NCI-H146 (cell line): ENCODE measurements at regions not wholly inside any gene's neighbourhood (a gene's known extent, or its start where the extent isn't known, plus 50 kb on each side); places are given as distances from the start of the nearest gene placed in this dataset.
A peak's percentile ranks its signal among the peaks of the same experiment; 100 is the strongest.

Source experiments
- DNase-seq: peaks from one replicate; lab custom pipeline; 2025; lab: John Stamatoyannopoulos, UW

DNA sequence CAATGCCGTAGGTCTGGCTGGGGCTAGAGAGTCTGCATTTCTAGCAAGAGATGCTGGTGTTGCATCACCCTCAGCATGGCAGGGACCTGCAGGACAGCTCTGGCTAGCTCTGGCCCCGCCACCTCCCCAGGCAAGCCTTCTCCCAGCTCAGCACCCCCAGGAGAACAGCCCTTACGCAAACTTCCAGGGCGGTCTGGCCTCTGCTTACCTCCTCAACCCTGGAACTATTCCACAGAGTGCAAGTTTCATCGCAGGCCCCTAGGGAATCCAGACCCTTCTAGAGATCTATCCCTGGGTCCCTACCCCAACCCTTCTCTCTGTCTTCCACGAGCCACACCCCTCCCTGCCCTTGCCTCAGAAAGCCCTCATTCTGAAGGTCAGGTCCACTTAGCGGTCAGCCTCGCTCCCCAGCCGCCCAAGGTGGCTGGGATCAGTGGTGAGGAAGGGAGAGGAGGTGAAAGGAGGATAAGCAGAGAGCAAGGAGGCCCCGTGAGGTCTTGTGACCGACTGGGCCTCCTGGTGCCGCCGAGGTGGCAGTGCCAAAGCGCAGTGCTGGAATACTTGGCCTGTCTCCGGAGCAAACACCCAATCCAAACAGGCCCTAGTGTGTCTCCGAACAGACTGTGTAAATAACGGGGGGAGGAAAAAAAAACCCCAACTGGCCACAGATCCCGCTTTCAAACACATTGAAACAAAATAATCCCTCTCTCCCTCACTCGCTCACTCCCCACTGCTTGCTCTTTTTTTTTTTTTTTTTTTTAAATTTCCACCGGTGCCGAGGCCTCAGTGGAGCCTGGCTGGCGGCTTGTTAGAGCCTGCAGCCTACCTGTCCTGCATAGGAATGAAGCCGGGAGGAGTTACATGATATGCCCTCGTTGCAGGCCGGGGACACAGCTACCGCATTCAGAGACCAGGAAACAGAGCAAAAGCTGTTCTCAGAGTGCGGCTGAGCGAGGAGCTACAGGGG, 380.9 kb downstream of the SOX9 start:
- DNase-seq, result no peak

DNA sequence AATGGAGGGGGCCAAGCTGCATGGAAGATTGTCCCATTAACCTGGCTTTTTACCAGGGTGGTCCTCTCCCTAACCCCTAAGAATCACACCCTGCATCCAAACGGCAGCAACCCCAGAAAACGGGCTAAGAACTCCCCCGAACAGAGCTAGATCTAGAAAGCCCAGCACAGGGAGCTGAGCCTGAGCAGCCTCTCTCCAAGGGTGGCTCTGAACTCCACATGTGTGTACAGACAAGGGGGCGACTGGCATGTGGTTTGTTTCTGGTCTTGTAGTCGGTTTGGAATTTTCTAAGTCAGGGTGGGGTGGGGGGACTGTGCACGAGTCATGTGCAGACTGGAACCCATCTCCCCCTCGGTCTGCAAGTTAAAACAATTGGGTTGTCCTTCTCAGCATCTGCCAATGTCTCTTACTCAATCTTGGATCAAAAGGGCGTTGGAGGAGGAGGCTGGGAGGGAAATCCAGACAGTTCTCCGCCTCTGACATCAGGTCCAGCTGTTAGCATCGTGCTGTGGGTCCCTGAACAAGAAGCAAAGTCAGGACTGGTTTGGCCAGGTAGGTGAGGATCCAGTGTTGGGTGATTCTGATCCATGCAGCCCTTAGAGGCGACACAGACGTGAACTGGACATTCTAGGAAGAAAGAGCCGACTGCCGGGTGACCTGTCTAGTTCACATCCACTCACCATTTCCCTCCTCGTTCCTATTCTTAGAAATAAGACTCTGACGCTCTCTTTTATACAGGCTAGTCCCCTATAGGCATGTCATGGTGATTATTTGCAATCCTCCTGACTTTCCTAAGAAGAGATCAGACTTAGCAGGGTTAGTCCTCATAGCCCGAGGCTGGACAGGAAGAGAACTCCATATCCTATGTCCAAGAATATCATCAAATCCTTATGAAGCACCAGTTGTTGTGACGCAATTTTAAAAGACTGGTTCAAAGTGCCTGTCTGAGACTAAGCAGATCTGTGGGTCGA, 381.8 kb downstream of the SOX9 start:
- no peak for DNase-seq

DNA sequence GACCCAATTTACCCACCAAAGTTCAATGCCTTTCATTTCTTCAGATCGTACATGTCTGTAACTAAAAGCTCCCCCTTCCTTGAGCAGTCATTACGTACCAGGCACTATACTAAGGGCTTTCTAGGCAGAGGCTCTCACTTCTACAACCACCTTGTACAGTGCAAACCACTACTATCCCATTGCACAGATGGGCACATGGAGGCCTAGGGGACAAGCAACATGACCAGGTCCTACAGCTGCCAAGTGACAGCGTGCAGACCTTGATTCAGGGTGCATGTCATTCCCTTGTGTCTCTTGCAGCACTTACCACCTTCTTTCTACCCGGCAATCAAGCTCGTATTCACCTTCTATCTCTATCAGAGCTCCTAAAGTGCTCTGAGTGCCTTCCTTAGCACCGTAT, 382.7 kb downstream of the SOX9 start:
- no peak for DNase-seq

DNA sequence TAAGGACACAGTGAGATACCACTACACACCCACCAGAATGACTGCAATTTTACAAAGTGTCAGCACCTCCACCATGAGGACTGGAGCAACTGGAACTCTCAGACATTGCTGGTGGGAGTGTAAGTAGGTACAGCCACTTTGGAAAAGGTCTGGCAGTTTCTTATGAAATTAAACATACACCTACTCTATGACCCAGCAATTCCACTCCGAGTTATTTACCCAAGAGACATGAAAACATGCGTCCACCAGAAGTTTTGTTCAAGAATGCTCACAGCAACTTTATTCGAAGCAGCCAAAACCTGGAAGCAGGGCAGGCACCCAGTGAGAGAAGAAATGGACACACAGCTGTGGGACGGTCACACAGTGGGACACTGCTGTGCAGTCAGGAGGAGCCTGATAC, 384.0 kb downstream of the SOX9 start:
- no peak for DNase-seq

DNA sequence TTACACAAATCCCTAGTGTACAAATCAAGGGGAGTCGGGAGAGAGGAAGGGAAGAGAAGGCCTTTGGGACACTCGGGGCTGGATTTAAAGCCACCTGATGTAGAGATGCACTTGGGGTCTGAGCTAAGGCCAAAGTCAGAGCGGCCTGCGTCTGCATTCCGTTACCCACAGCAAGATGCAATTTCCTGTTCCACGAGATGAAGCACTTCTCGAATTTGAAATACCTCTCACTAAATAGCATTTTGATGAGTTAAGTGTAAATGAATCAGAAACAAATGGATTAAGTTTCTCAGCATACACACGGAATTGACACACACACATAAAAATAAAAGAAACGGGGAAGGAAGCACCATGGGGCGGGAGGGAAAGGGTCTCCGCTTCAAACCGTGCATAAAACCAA, 386.0 kb downstream of the SOX9 start:
- no peak for DNase-seq

DNA sequence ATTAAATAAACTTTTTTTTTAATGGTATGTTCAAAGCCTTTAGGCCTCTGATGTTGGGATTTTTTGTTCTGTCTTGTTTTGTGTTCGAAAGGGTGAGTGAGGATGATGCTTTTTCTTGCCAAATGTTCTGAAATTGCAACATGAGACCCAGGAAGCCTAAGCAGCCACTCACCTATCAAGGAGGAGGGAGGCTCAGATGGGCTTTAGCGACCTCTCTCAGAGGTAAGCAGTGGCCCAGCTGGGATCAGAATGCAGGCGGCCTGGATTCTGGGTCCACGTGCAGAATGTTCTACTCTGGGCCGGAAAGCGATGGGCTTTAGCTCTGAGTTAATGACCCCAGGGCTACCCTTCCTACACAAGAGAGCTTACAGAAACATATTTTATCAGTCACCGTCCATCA, 386.6 kb downstream of the SOX9 start:
- DNase-seq, result no peak

DNA sequence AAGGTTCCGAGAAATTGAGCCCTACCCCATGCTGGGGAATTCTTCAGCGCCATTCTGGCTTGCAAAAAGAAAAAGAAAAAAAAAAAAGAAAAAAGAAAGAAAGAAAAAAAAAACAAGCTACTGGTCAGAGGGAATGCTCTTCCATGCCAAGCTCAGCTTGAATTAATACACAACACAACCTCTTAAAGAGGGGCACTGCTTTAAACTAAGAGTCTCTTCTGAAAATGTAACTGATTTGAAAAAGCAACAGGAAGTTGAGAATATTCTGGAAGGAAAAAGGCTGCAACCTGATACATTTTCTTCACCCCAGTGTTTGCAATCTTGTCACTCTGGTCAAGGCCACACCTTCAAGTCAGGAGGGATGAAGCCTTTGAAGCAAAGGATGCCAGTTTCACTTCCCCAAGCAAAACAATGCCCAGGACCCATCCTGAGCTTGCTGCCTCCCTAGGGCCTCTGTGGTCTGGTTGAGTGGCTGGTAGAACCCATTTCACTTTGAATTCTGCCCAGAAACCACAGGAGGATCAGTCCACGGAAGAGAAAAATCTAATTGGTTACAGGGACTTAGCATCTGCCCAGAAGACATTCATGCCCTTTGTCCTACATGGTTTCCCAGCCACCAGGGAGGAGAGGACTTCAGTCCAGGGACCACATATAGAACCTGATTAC, 389.7 kb downstream of the SOX9 start:
- no peak for DNase-seq

DNA sequence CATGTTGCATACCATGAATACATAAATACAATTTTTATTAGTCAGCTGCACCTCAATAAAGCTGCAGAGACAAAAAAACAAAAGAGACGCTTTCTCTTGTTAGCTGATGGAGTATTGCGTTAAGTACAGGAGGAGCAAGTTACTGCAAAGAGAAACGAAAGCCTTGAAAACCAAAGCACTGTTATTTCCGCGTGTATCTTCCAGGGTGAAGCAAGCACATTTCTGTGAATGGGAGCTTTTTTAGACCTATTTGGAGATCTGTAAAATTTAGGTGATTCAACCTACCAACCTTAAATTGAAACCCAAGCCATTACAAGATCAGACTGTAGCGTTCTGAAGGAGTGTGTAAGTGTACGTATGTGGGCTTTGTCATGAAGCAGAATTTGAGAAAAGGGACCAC, 390.4 kb downstream of the SOX9 start:
- no peak for DNase-seq

DNA sequence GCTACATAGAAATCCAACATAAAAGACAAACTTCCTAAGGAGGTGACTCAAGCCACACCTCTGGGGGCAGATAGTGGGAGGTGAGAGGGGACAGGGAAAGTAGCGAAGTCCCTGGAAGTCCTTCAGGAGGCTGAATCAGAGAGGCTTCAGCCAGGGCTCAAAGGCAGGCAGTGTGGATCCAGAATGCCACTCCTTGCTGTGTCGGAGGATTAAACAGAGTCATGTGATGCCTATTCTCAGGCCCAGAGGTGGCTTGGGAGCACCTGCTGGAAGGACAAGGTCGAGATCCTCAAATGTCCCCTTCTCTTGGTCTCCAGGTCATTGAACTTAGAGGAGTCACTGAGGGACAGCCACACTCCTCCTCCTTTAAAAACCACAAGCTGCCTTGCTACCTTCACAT, 391.1 kb downstream of the SOX9 start:
- no peak for DNase-seq

DNA sequence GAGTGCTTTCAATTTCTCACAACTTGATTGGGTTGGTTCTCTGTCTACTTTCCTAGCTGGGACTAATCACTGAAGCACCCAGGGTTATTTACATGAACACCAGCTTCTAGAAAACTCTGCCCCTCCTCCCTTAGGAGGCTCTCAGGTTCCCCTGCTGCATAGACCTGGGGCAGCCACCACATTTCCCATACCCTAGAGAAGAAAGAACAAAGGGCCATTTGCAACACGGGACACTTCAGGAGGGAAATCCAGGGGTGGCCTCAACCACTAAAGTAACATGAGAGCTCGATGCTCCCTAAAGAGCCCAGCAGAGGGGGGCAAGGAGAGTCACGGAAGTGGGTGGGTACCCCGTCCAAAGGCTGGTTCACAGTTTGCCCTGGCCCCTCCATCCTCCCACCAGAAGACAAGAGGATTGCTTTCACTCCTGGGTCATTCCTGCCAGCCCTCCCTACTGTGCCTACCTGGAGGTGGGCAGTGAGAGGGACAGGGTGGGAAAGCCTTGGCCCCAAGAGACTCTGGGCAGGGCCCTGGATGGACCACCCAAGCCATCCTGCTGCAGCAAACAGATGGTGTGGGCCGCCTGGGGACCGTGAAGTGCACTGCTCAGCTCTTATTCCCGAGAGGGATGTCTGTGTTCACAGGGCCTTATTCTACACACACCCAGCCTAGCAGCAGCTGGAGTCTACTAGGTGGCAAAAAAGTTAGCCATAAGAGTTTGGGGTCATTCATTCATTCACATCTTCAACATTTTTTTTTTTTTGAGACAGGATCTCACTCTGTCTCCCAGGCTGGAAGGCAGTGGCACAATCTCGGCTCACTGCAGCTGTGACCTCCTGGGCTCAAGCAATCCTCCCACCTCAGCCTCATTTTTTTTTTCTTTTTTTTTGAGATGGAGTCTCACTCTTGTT, 392.1 kb downstream of the SOX9 start:
- no peak for DNase-seq

DNA sequence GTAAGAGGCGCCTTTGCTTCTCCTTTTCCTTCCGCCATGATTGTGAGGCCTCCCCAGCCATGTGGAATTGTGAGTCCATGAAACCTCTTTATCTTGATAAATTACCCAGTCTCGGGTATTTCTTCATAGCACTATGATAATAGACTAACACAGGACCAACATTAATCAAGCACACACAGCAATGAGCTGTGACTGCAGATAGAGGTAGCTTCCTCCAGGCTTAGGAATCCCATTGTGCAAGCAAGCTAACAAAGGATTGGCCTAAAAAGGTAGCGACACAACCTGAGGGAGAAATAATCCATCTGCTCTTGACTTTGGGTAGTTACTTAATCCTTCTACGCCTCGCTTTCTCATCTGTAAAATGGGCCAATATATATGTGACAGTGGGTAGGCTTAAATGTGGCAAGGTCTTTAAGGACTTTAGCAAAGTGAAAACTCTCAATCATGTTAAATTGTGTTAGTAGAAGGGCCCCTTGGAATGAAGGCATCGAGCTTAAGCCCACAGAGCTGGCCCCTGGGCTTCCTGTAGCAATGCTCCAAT, 393.6 kb downstream of the SOX9 start:
- DNase-seq, result no peak

DNA sequence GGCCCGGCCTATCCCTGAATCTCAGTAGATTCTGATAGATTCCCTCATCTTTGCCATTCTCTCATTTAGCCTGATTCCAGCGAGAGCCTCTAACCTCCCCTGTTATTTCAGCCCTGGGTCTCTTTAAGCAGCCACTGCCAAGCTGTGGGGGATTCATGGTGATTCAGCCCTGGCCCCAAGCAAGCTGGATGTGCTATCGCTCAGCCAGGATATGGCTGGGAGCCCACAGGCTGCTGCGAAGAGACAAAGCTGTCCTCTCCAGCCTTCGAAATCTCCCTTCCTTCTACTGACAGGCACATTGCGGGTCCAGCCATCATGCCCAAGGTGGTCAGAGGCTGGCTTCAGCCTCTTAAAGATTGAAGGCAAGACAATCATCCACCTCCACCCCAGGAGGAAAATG, 394.1 kb downstream of the SOX9 start:
- DNase-seq, result no peak

DNA sequence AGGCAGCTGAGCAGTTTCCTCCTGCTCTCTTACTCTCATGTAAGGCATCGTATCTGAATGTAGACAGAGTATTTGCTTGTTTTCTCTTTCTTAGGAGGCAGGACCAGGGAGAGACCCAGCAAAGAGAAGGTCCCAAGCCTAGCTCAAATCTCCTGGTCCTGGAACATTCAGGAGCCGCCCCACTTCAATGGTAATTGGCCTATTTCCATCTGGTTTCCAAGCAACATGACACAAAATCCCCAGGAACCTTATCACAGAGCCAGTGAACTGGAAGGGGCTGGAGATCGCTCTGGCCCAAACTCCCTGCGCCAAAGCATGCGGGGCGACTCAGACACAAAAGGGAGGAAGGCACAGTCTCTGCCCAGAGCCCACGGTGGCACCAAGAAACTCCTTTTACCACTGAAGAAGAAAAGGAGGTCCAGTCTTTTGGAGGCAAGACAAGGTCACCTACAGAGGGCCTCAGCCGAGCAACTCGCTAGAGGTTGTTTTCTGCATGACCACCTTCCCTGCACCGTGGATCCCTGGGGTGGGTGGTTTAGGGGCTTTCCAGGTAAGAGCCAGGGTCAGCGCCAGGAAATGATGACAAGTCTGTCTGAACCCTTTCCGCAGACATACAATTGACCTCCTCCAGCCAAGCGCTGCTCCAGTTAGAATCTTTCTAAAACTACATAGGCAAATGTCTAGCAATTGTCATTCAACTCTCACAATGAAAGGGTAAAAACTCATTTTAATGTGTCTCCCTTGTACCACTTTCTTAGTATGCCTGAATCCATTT, 394.7 kb downstream of the SOX9 start:
- no peak for DNase-seq

DNA sequence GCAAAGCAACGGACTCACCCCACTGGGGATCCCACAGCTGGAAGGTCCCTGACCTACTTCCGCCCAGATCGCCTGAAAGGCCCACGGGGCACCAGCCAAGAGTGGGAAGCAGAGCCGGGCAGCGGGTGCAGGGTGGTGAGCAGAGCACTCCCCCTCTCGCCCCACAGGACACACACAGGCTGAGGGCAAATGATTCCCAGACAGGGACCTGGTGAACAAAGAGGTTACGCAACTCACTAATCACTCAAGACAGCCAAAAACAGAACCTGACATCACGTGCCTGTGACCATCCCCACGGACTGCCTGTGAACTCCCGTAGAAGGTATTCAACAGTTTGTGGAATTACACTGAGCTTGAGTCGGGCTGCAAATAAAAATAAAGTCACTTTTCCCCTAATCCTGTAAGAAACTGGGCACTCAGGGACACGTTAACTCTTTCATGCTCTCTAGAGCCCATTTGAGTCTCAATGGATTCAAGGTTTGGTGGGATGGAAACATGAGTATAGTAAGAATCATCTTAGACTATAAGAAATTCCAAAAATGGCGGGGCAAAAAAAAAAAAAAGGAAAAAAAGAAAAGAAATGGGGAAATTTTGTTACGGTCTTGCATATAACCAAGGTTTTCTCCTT, 396.1 kb downstream of the SOX9 start:
- no peak for DNase-seq

DNA sequence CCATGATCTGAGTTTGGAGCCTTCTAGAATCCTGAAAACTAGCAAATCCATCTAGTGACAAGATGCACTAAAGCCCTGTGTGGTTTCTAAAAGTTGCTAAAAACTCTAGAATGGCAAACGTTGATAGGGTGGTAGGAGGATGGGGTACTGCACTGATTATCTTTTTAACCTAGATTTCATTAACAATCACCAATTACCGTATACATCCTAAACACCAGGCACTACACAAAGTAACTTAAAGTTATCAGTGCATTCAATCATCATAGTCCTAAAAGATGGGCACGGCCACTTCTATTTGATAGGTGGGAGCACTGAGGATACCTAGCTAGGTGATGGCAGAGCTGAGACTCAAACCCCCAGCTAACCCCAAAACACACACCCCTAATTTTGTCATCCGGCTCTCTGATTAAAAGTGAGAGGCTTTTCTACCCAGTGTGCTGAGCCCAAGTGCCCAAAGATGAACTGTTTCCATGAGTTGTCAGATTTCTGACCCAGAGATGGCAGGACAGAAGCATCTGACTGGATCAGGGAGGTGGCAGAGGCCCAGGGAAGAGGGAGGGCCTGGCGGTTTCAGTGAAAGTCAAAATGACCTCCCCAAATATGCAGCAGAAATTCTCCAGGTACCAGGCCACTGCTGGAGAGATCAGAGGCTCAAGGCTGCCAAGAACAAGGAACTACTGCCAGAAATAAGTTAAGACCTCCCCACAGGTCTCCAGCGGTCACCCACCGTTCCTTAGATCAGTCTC, 396.8 kb downstream of the SOX9 start:
- no peak for DNase-seq

DNA sequence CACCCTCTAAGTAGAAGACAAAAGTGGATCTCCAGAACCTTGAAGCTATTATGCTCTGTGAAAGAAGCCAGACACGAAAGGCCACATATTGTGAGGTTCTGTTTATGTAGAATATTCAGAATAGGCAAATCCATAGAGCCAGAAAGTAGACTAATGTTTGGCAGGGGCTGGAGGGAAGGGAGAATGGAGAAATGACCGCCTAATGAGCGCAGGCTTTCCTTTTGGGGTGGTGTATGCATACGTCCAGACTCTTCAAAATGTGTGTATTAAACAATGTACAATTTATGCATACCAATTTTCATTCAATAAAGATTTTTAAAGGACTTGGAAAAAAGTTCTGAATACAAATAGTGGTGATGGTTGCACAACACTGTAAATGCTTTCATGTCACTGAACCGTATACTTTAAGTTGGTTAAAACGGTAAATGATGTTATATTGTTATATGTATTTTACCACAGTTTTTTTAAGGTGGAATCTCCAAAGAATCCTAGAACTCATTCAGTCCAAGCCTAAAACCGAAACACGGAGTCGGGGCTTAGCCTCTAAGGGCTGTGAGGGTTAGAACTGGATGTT, 397.4 kb downstream of the SOX9 start:
- DNase-seq, result no peak

DNA sequence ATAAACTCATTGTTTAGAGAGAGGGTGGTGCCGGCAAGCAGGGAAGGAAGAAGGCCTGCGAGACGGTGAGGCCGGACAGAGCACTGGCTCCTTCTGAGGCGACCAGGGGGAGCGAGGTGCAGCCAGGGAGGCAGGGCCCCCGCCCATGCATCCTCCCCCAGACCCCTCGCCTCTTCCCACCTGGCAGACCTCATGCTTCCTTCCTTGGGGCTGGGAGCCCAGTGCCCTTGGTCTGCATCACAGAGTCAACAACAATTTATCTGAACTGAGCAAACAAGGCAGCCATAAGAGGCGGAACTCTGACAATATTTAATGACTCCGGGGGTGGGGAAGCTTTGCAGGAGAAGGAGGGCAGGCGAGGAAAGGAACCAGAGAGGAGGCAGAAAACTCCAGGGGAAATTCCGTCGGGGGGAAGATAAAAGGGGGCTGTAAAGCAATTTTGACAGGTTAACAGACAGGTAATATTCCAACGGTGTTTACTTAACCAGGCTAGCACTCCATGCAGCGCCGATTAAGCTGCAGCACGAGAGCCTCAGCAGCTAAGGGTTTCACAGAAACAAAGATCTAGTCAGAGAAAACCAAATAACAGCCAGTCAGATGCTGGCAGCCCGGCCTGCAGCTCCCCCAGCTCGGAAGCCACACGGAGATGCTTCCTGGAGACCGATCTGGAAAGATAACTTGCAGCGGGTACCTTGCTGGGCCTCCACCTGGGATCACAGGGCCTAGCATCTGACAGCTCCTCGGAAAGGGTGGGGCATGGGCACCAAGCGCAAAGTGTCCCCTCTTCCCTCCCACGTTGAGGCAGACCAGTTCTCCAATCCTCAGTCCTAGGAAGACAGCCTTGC, 398.2 kb downstream of the SOX9 start:
- peak; percentile 88 for DNase-seq

DNA sequence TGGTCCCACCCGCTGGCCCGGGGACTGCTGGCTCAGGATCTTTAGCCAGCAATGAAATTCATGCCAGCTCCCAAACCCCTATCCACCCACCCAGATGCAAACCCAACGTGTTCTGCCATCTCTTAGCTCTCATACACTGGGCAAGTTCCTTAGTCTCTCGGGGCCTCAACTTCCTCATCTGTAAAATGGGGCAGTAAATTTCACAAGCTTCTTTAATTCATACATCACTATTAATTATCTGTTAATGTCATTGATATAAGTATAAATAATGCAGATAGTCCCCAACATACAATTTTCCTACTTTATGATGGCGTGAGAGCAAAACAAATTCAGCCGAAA, 398.7 kb downstream of the SOX9 start:
- no peak for DNase-seq
